ENCODE measurements at regions not wholly inside any gene's neighbourhood (a gene's known extent, or its start where the extent isn't known, plus 50 kb on each side); places are given as distances from the start of the nearest gene placed in this dataset.

DNA sequence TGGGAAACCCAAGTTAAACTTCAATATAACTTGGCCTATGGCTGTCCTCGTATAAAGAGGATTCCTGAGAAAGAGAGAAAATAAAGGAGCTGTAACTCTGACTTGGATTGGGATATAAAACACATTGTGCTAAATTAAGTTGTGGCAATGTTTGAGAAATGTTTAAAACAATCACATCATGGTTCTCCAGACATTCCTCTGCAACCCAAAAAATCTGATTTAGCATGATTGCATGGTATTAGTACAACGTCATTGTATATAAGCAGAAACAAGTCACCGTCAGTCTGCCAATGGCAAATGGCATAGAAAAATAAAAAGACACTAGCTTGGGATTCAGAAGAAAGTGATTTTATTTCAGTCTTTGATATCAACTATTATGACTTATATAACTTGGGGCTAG lies 140.2 kb upstream of the FAM83B start:
- no peak for TF ChIP-seq CTCF (IDR thresholded peaks at IDR 0.05; ENCODE audit: insufficient read depth, low read length, severe bottlenecking)

DNA sequence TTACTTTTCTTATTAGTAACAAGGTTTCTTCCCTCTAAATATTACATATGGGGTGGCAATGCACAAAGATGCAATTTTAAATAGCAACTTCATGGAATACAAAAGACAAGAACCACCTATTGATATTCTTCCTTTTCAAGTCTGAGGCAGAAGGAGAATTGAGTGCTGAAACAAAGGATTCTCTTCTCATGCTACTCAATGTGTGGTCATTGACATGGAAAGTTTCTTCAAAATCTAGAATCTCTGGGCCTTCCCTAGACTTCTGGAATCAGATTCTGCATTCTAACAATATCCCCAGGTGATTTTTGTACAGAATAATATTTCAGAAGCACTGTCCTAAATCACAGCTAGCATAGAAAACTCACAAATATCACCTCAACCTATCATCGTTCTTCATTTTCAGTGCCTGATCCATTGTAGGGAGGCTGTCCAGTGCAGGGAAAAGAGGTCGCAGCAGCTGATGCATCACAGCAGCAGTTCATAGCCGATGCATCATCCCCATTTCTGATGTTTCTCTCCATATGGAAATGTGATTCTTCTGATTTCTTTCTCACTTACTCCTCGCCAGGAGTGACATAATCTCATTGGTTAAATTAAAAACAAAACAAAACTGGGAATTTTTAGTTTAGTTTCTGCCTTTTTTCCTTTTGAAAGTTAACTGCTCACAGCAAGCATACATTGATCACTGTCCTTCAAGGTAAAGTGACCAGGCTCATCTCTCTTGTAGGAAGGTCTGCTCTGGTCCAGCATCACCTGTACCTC lies 139.5 kb upstream of the FAM83B start:
- H3K27me3 ChIP-seq (ENCODE audit: control insufficient read depth, insufficient read depth, low read length), result no peaks in the 10 kb centered on the region
- H3K36me3 ChIP-seq (ENCODE audit: control insufficient read depth, insufficient read depth, low read length), result no peaks in the 10 kb centered on the region
- H3K4me3 ChIP-seq (ENCODE audit: low read depth, low read length), result no peak overlapping the region
- DNase-seq (ENCODE audit: low read depth), result no peak
- TF ChIP-seq CTCF (IDR thresholded peaks at IDR 0.05; ENCODE audit: insufficient read depth, low read length, severe bottlenecking), result no peak
- FAIRE-seq, result no peak

More for the DNA sequence above, 140.2 kb upstream of the FAM83B start:
- no peaks in the 10 kb centered on the region for H3K36me3 ChIP-seq (ENCODE audit: control insufficient read depth, insufficient read depth, low read length)
- H3K4me3 ChIP-seq (ENCODE audit: low read depth, low read length), result no peak overlapping the region
- no peaks in the 10 kb centered on the region for H3K27me3 ChIP-seq (ENCODE audit: control insufficient read depth, insufficient read depth, low read length)
- DNase-seq (ENCODE audit: low read depth), result no peak
- FAIRE-seq, result no peak

DNA sequence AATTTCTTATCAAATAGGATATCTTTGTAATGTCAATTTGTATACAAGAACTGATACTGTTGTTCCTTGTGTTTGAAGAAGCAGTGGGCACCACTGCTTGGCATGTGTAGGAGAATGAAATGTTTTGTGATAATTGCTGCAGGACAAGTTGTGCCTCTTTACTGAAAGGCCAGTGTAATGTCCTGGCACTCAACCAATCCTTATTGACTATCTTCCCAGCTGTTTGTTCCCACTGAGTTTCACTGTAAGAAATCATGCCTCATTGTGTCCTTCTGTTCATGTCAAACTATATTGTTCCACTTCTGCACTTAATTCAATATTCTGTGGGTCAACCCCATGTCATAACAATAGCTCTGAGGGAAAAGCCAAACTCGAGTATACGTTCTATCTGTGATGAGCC lies 136.1 kb upstream of the FAM83B start:
- DNase-seq (ENCODE audit: low read depth) (no peak), FAIRE-seq (no peak)
- Histone ChIP-seq H3K27me3 (ENCODE audit: control insufficient read depth, insufficient read depth, low read length) (no peaks in the 10 kb centered on the region), H3K4me3 (ENCODE audit: low read depth, low read length) (no peak overlapping the region), H3K36me3 (ENCODE audit: control insufficient read depth, insufficient read depth, low read length) (no peaks in the 10 kb centered on the region)
- TF ChIP-seq CTCF (IDR thresholded peaks at IDR 0.05; ENCODE audit: insufficient read depth, low read length, severe bottlenecking), result no peak

DNA sequence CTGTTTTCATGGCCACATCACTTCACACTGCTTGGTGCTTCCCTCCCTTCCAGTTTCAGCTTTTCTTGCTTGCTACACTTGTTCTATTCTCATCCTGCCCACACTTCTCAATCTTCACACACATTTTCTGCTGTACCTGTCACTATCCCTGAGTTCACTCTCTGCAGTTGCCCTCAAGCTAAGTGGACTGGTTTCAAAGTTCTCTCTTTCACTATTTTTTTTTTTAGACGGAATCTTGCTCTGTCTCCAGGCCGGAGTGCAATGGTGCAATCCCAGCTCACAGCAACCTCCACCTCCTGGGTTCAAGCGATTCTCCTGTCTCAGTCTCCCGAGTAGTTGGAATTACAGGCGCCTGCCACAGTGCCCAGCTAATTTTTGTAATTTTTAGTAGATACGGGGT lies 130.6 kb upstream of the FAM83B start:
- Histone ChIP-seq H3K36me3 (ENCODE audit: control insufficient read depth, insufficient read depth, low read length) (no peaks in the 10 kb centered on the region), H3K4me3 (ENCODE audit: low read depth, low read length) (no peak overlapping the region), H3K27me3 (ENCODE audit: control insufficient read depth, insufficient read depth, low read length) (no peaks in the 10 kb centered on the region)
- TF ChIP-seq CTCF (IDR thresholded peaks at IDR 0.05; ENCODE audit: insufficient read depth, low read length, severe bottlenecking), result no peak
- DNase-seq (ENCODE audit: low read depth) (no peak), FAIRE-seq (no peak)

GRCh38 chr6:54716877-54717276 lies 129.7 kb upstream of the FAM83B start:
- Histone ChIP-seq H3K27me3 (ENCODE audit: control insufficient read depth, insufficient read depth, low read length) (no peaks in the 10 kb centered on the region), H3K4me3 (ENCODE audit: low read depth, low read length) (no peak overlapping the region), H3K36me3 (ENCODE audit: control insufficient read depth, insufficient read depth, low read length) (no peaks in the 10 kb centered on the region)
- no peak for FAIRE-seq
- DNase-seq (ENCODE audit: low read depth), result no peak
- no peak for TF ChIP-seq CTCF (IDR thresholded peaks at IDR 0.05; ENCODE audit: insufficient read depth, low read length, severe bottlenecking)

All from bronchial epithelial cell (primary cell).